ENCODE measurements at regions not wholly inside any gene's neighbourhood (a gene's known extent, or its start where the extent isn't known, plus 50 kb on each side); places are given as distances from the start of the nearest gene placed in this dataset.
A peak's percentile ranks its signal among the peaks of the same experiment; 100 is the strongest.
"Not testable (repeated sequence)": the region's sequence is repeated elsewhere in the genome, so short reads cannot be mapped to it uniquely, and the experiment has no call there.

- no peak for DNase-seq
Observed at GRCh38 chr2:203585516-203585915, 50.4 kb upstream of the RAPH1 start.

GRCh38 chr2:203586206-203586605, 51.1 kb upstream of the RAPH1 start:
- DNase-seq = no peak

- DNase-seq = no peak
Observed at GRCh38 chr2:203586696-203587095, 51.6 kb upstream of the RAPH1 start.

GRCh38 chr2:203590496-203590895, 55.4 kb upstream of the RAPH1 start:
- no peak for DNase-seq

- DNase-seq = no peak
Observed at GRCh38 chr2:203591642-203592041, 56.5 kb upstream of the RAPH1 start.

GRCh38 chr2:203592470-203592869, 57.4 kb upstream of the RAPH1 start:
- no peak for DNase-seq

- no peak for DNase-seq
Observed at GRCh38 chr2:203594541-203594940, 59.4 kb upstream of the RAPH1 start.

GRCh38 chr2:203596183-203596582, 61.1 kb upstream of the RAPH1 start:
- no peak for DNase-seq

- DNase-seq = no peak
Observed at GRCh38 chr2:203599509-203599908, 64.4 kb upstream of the RAPH1 start.

GRCh38 chr2:203600286-203600685, 65.2 kb upstream of the RAPH1 start:
- DNase-seq = no peak

GRCh38 chr2:203603456-203604389, 68.6 kb upstream of the RAPH1 start:
- DNase-seq = no peak

- no peak for DNase-seq
Observed at GRCh38 chr2:203605302-203605701, 70.2 kb upstream of the RAPH1 start.

- no peak for DNase-seq
Observed at GRCh38 chr2:203606051-203606450, 71.0 kb upstream of the RAPH1 start.

GRCh38 chr2:203610558-203610957, 75.5 kb upstream of the RAPH1 start:
- no peak for DNase-seq

- no peak for DNase-seq
Observed at GRCh38 chr2:203612246-203612645, 77.1 kb upstream of the RAPH1 start.

- no peak for DNase-seq
Observed at GRCh38 chr2:203619267-203619878, 84.3 kb upstream of the RAPH1 start.

GRCh38 chr2:203621981-203622515, 84.4 kb upstream of the CD28 start:
- no peak for DNase-seq

GRCh38 chr2:203623096-203623495, 83.3 kb upstream of the CD28 start:
- no peak for DNase-seq

- DNase-seq = peak in 1 of 2 donors; percentile 17
Observed at GRCh38 chr2:203623661-203624060, 82.8 kb upstream of the CD28 start.

- DNase-seq = no peak
Observed at GRCh38 chr2:203625701-203626100, 80.7 kb upstream of the CD28 start.

GRCh38 chr2:203626247-203626646, 80.2 kb upstream of the CD28 start:
- not testable (repeated sequence) for DNase-seq

GRCh38 chr2:203626952-203627681, 79.3 kb upstream of the CD28 start:
- DNase-seq = no peak

- DNase-seq = no peak
Observed at GRCh38 chr2:203629699-203630098, 76.7 kb upstream of the CD28 start.
